ENCODE measurements at regions not wholly inside any gene's neighbourhood (a gene's known extent, or its start where the extent isn't known, plus 50 kb on each side); places are given as distances from the start of the nearest gene placed in this dataset.

GRCh38 chr13:73997964-73998363, 136.2 kb downstream of the KLF12 start:
- no peak for DNase-seq

GRCh38 chr13:73996569-73996968, 137.6 kb downstream of the KLF12 start:
- DNase-seq: no peak

GRCh38 chr13:73995736-73996135, 138.5 kb downstream of the KLF12 start:
- no peak for DNase-seq

GRCh38 chr13:73993661-73994060, 140.5 kb downstream of the KLF12 start:
- DNase-seq: no peak

GRCh38 chr13:73991884-73992283, 142.3 kb downstream of the KLF12 start:
- DNase-seq: no peak

- DNase-seq: no peak
These were observed 142.8 kb downstream of the KLF12 start for GRCh38 chr13:73991384-73991783.

DNA sequence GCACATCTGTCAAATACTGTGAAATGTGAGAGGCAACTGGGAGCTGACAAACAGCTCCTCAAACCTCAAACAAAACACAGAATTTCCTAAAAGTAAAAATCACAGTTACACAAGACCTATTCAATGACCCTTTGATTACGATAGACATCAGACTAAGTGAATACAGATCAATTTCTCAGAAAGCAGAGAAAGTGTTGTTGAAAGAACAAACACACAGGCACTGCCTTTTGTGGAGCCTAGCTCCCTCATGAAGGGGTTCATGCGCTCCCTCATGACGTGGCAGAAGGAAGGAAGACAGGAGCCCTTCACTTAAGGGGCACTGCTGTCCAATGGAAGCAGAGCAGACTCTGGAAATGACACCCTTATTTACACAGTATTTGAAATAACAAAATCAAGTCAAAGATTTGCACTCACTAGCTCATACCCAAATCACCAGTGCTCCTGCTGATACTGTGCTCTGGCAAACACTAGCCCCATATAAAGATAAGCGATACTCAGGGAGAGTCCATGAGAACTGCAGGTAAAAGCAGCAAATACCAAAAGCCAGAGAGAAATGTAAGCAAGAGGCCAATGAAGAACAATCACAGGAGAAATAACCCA, 144.9 kb downstream of the KLF12 start:
- DNase-seq: no peak

- no peak for DNase-seq
These were observed 145.7 kb downstream of the KLF12 start for GRCh38 chr13:73988461-73988860.

DNA sequence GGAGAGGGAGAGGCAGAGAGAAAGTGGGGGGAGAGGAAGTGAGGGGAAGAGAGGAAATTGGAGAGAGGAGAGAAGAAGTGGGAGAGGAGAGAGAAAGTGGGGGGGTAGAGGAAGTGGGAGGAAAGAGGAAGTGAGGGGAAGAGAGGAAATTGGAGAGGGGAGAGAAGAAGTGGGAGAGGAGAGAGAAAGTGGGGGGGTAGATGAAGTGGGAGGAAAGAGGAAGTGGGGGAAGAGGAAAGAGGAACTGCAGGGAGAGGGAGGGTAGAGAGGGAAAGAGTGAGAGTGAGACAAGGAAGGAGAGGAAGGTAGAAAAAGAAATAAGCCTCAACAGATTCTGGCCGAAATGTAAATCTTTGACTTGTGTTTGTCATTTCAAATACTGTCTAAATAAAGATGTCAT, 146.6 kb downstream of the KLF12 start:
- no peak for DNase-seq

DNA sequence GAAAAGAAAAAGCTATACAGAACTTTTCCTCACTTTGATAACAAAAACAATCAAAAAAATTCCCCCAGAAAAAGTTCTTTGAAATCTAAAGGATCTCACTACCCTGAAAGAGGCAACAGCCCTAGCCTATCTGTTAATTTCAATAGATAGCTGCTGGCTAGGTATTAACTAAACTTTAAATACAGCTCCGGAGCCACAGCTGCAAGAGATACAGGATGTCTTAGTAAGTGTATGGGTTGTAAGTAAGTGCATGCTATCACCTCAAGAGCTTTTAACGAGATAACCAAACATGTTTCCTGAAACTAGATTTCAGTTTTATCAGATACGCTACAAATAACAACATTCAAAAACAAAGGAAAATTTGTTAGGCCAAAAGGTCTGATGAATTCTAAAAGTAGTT, 148.4 kb downstream of the KLF12 start:
- no peak for DNase-seq

DNA sequence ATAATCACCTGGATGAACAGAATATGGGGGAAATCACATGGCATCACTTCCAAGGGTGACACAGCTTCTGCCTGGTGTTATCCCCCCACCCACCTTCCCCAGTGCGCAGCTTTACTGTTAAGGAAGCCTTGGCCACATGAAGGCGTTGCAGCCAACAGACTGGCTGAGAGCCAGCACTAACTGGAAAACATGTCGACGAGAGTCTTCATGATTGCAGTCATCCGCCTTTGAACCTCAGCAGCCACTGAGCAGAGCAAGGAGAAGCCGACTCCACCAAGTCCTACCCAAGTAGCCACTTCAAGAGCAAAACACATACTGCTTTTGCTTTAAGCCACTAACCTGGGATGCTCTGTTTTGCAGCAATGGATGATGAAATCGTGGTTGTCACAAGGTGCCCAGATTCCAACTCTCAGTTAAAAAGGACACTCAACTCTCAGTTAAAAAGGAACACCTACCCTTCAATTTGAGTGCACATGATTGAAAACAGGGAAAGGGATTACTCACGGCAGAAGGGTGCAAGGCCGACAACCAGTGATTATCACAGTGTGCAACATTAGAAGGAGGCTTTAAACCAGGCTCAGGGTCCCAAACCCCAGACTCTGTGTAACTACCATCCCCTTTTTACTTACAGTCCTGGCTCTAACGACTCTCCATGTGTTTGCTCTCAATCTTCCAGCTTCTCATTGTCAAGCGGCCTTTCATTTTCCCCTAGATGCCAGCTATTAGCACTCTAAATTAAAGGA, 149.1 kb downstream of the KLF12 start:
- no peak for DNase-seq

GRCh38 chr13:73984201-73984600, 150.0 kb downstream of the KLF12 start:
- DNase-seq: no peak

DNA sequence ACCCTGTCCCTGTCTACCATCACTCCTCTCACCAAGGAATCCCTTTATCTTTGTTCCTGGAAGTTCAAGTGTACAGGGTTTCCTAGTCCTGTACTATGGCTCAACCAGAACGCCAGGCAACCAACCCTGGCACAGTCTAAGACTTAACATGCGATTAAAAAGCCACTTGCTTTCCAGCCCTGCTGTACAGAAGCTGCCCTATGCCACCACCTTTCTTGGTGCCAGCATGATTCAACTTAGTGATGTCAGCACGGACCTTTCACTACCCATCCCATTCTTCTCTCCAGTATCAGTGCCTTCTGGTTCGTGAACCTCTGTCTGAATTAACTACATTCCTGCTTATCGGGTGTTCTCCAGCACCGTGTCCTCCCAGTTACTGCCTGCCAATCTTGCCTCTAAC, 151.1 kb downstream of the KLF12 start:
- DNase-seq: no peak

DNA sequence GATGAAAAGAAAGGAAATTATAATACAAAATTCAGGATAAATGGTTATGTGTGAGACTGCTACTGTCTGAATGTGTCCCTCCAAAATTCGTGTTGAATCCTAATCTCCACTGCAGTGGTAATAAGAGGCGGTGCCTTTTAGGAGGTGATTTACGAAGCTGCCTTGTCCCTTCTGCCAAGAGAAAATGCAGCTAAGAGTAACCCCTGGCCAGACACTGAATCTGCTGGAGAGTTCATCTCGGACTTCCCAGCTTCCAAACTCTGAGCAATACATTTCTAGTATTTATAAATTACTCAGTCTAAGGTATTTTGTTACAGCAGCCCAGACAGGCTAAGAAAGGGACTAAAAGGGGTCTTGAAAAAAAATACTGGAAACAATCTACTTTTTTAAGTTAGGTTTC, 152.6 kb downstream of the KLF12 start:
- no peak for DNase-seq

DNA sequence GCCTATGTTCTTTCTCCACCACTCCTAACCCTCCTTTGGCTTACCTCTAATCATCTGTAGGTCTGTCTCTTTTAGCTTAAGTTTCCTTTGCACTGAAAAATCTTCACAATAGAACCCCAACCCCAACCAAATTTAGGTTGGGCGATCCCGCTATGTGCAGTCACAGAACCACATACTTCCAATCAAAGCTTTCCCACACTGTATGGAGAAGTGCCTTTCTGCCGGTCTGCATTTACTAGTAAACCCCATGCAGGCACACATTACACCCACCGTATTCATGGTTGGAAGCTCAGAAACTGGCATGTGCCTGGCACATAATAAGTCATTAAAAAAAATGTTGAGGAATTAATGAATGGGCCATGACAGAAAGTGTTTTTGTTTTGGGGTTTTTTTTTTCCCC, 158.4 kb downstream of the KLF12 start:
- DNase-seq: no peak

- no peak for DNase-seq
These were observed 160.2 kb downstream of the KLF12 start for GRCh38 chr13:73974051-73974450.

GRCh38 chr13:73973156-73973555, 161.0 kb downstream of the KLF12 start:
- DNase-seq: no peak

- no peak for DNase-seq
These were observed 161.7 kb downstream of the KLF12 start for GRCh38 chr13:73972545-73972944.

GRCh38 chr13:73971481-73971880, 162.7 kb downstream of the KLF12 start:
- DNase-seq: no peak

DNA sequence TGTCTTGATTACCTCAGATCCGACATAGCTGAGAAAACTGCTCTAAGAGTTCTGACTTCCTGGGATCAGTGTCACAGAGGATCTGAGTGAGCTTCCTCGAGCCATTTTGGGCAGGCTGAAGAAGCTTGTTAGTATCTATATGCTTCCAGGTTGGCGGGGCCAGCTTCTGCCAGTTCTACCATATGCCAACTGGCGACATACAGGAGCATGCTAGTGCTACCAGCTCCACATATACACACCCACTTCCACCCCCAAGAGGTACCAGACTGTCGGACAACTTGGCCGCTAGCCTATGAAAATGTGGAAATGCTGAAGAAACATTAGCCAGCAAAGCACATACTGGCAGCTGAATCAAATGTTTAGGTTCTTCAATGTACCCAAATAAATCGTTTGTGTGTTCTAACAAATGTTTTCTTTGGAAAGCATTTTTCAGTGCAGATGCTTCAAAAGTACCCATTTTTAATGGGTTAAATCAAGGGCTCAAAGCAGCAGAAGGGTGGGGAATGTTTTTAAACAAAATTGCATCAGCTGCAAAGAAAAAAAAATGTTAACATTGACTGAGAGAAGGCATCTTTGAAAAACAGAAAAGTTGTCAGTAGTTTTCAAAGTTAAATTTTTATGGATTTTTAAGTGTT, 163.7 kb downstream of the KLF12 start:
- no peak for DNase-seq

DNA sequence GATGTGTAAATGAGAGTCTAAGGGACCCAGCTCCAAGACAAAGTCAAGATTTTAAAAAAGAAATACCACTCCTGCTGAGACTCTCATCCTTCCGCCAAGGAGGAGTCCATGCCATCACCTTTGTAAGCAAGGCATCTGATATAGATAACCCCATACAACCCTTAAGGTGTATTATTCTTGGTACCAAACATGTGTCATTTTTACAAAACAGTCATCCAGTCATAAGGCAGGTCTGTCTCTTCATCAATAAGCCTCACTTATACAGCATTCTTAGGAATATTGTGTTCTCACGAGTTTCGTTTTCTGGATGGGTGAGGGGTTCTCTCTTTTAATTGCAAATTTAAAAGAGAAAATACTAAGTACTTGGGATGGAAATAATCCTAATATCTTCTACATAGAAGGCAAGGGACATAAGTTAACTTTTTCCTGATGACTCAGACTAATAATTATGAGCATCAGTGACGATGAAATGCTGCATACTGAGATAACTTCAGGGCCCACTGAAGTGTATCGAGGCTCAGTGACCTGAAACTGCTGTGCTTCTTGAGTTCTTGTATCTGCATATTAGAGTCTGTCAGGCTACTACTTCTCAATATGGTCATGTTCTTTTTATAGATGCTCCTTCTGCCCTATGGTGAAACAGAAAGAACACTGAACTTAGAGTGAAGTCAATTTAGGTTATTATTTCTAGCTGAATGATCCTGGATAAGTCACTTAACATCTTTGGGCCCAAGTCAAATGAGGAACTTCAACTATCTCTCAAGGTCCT, 166.6 kb downstream of the KLF12 start:
- no peak for DNase-seq

DNA sequence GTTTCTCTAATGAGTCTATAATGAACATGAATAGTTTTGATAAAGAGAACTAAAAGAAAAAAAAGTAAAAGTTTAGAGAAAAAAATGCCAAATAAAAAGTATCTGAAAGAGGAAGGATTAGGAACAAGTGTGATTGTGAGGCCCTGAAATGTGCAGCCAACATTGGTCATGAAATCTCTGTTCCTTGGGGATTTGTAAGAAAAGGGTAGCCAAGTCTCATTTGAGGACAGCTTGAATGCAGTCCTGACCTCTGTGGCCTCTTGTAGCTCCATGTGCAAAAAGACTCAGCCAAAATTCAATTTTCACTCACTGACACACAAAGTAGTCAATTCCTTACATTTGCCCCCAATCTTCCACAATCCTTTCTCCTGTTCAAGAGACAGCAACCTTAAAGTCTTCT, 167.9 kb downstream of the KLF12 start:
- no peak for DNase-seq

DNA sequence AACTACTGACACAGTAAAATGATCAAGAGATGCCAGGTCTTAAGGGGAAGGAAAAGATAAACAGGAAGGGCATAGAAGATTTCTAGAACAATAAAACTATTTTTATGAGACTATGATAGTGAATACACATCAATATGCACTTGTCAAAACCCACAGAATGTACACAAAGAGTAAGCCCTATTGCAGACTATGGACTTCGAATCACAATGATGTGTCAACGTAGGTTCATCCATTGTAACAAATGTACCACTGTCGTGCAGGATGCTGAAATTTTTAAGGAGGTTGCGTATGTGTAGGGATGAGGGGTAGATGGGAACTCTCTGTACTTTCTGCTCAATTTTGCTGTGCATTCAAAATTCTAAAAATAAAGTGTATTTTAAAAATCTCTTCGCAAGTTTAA, 171.9 kb downstream of the KLF12 start:
- DNase-seq: no peak

GRCh38 chr13:73961181-73961580, 173.0 kb downstream of the KLF12 start:
- DNase-seq: no peak
